H9 (cell line): ENCODE measurements at regions not wholly inside any gene's neighbourhood (a gene's known extent, or its start where the extent isn't known, plus 50 kb on each side); places are given as distances from the start of the nearest gene placed in this dataset.

Source experiments
- DNase-seq: peaks from one replicate; pipeline ENCODE4 v3.0.0-alpha.2; 2017
- H2AFZ ChIP-seq: one replicate; pipeline ENCODE4 v1.6.1; 2013; ENCODE audit warnings: mild to moderate bottlenecking, low read length, control low read depth, moderate library complexity
- H2AK5ac ChIP-seq: 2 replicates; pipeline ENCODE4 v1.6.1; 2013; ENCODE audit warnings: low read length, control low read depth, mixed read lengths; ENCODE audit not compliant: insufficient read length
- H2BK120ac ChIP-seq: one replicate; pipeline ENCODE4 v1.6.1; 2013; ENCODE audit warnings: low read depth, mild to moderate bottlenecking, low read length, control low read depth, inconsistent platforms; ENCODE audit not compliant: poor library complexity, severe bottlenecking
- H2BK12ac ChIP-seq: 2 replicates; pipeline ENCODE4 v1.6.1; 2013; ENCODE audit warnings: low read length, control low read depth, mixed read lengths, low read depth; ENCODE audit not compliant: insufficient read length
- H2BK15ac ChIP-seq: 2 replicates; pipeline ENCODE4 v1.6.1; 2013; ENCODE audit warnings: low read depth, low read length, control low read depth
- H2BK20ac ChIP-seq: one replicate; pipeline ENCODE4 v1.6.1; 2013; ENCODE audit warnings: low read depth, mild to moderate bottlenecking, low read length, control low read depth, inconsistent platforms; ENCODE audit not compliant: poor library complexity, severe bottlenecking
- H2BK5ac ChIP-seq: 2 replicates; pipeline ENCODE4 v1.6.1; 2013; ENCODE audit warnings: low read length, control low read depth, mixed read lengths; ENCODE audit not compliant: insufficient read length
- H3K14ac ChIP-seq: 2 replicates; pipeline ENCODE4 v1.6.1; 2013; ENCODE audit warnings: low read length, control low read depth; ENCODE audit not compliant: insufficient read depth
- H3K18ac ChIP-seq: 2 replicates; pipeline ENCODE4 v1.6.1; 2013; ENCODE audit warnings: low read depth, mild to moderate bottlenecking, mixed read lengths, low read length, control low read depth; ENCODE audit not compliant: insufficient read length
- H3K23ac ChIP-seq: 2 replicates; pipeline ENCODE4 v1.6.1; 2013; ENCODE audit warnings: low read length, control low read depth, mixed read lengths, low read depth; ENCODE audit not compliant: insufficient read length
- H3K23me2 ChIP-seq: 2 replicates; pipeline ENCODE4 v1.6.1; 2013; ENCODE audit warnings: low read depth, mild to moderate bottlenecking, mixed read lengths, low read length, control low read depth; ENCODE audit not compliant: insufficient read length, poor library complexity, severe bottlenecking
- H3K27ac ChIP-seq: 2 replicates; pipeline ENCODE4 v1.5.1; 2013; ENCODE audit warnings: low read length, control low read depth, mixed read lengths, low read depth; ENCODE audit not compliant: insufficient read length
- H3K27me3 ChIP-seq: 2 replicates; pipeline ENCODE4 v1.6.1; 2013; ENCODE audit warnings: low read length, control low read depth, inconsistent platforms; ENCODE audit not compliant: insufficient read depth
- H3K4ac ChIP-seq: 2 replicates; pipeline ENCODE4 v1.6.1; 2013; ENCODE audit warnings: low read depth, mild to moderate bottlenecking, control low read depth, inconsistent platforms, low read length, moderate library complexity
- H3K4me1 ChIP-seq: 2 replicates; pipeline ENCODE4 v1.6.1; 2013; ENCODE audit warnings: low read length, control low read depth, inconsistent platforms; ENCODE audit not compliant: insufficient read depth
- H3K4me2 ChIP-seq: 2 replicates; pipeline ENCODE4 v1.6.1; 2013; ENCODE audit warnings: low read length, control low read depth, mixed read lengths; ENCODE audit not compliant: insufficient read length, insufficient read depth
- H3K56ac ChIP-seq: 2 replicates; pipeline ENCODE4 v1.6.1; 2013; ENCODE audit warnings: low read depth, mild to moderate bottlenecking, mixed read lengths, low read length, control low read depth; ENCODE audit not compliant: insufficient read length
- H3K79me1 ChIP-seq: 2 replicates; pipeline ENCODE4 v1.6.1; 2013; ENCODE audit warnings: low read depth, mild to moderate bottlenecking, moderate library complexity, low read length, control low read depth, inconsistent platforms; ENCODE audit not compliant: insufficient read depth, poor library complexity, severe bottlenecking
- H3K79me2 ChIP-seq: 2 replicates; pipeline ENCODE4 v1.6.1; 2013; ENCODE audit warnings: low read length, control low read depth, inconsistent platforms; ENCODE audit not compliant: insufficient read depth
- H3K9ac ChIP-seq: 2 replicates; pipeline ENCODE4 v1.6.1; 2013; ENCODE audit warnings: low read length, control low read depth, mixed read lengths; ENCODE audit not compliant: insufficient read length; ENCODE audit errors: extremely low read depth
- H3K9me3 ChIP-seq: one replicate; pipeline ENCODE4 v1.6.1; 2013; ENCODE audit warnings: low read depth, low read length, inconsistent platforms; ENCODE audit not compliant: control insufficient read depth
- H3T11ph ChIP-seq: one replicate; pipeline ENCODE4 v1.6.1; 2013; ENCODE audit warnings: mild to moderate bottlenecking, low read length, control low read depth, inconsistent platforms
- H4K20me1 ChIP-seq: one replicate; pipeline ENCODE4 v1.6.1; 2013; ENCODE audit not compliant: control insufficient read depth, insufficient read length, insufficient read depth
- H4K5ac ChIP-seq: 2 replicates; pipeline ENCODE4 v1.6.1; 2013; ENCODE audit warnings: low read depth, mild to moderate bottlenecking, mixed read lengths, low read length, control low read depth; ENCODE audit not compliant: insufficient read length
- H4K8ac ChIP-seq: replicated peaks from 2 replicates; pipeline ENCODE4 v1.6.1; 2013; ENCODE audit warnings: low read length, control low read depth, mixed read lengths, low read depth; ENCODE audit not compliant: insufficient read length
- H4K91ac ChIP-seq: 2 replicates; pipeline ENCODE4 v1.6.1; 2013; ENCODE audit warnings: low read depth, mild to moderate bottlenecking, moderate library complexity, mixed read lengths, low read length, control low read depth; ENCODE audit not compliant: insufficient read length
- H3K27ac Mint-ChIP-seq, 3 experiments: 2 replicates in 2 of 3; 3 replicates in 1 of 3; pipeline ENCODE4 v1.8.0; 2020 to 2021; ENCODE audit warnings: mixed read lengths in 3 of 3, mild to moderate bottlenecking in 1 of 3, moderate library complexity in 1 of 3
- H3K27me3 Mint-ChIP-seq: 2 replicates; pipeline ENCODE4 v1.8.0; 2021; ENCODE audit warnings: low read depth, mild to moderate bottlenecking, moderate library complexity, mixed read lengths
- H3K36me3 Mint-ChIP-seq, 3 experiments: 2 replicates in 2 of 3; 3 replicates in 1 of 3; pipeline ENCODE4 v1.8.0; 2020 to 2021; ENCODE audit warnings: low read depth in 3 of 3, mixed read lengths in 3 of 3; ENCODE audit not compliant: insufficient read depth in 1 of 3
- H3K4me1 Mint-ChIP-seq, 2 experiments: 2 replicates each; pipeline ENCODE4 v1.8.0; 2020; ENCODE audit warnings: mixed read lengths in 2 of 2
- H3K4me3 Mint-ChIP-seq, 2 experiments: 2 replicates in 1 of 2; 3 replicates in 1 of 2; pipeline ENCODE4 v1.8.0; 2020 to 2021; ENCODE audit warnings: mild to moderate bottlenecking in 2 of 2, mixed read lengths in 2 of 2, moderate library complexity in 1 of 2
- H3K9me3 Mint-ChIP-seq, 2 experiments: 2 replicates in 1 of 2; 3 replicates in 1 of 2; pipeline ENCODE4 v1.8.0; 2020; ENCODE audit warnings: mild to moderate bottlenecking in 2 of 2, mixed read lengths in 2 of 2, moderate library complexity in 1 of 2
- CTCF ChIP-seq: fragments of 200-600 bp; sonication (generic); conservative IDR thresholded peaks from 3 replicates; pipeline ENCODE4 v1.8.0; 2021; ENCODE audit warnings: antibody characterized with exemption, mild to moderate bottlenecking
- WGBS: extraction: QIAGEN DNeasy Blood & Tissue Kit; methylation state at CpG from one replicate; pipeline ENCODE4 v1.1.7; 2013; ENCODE audit warnings: missing lambda C conversion rate, low lambda C conversion rate, mixed read lengths; ENCODE audit not compliant: insufficient read length; ENCODE audit errors: extremely low coverage; 5-methylcytosine and 5-hydroxymethylcytosine counted together

DNA sequence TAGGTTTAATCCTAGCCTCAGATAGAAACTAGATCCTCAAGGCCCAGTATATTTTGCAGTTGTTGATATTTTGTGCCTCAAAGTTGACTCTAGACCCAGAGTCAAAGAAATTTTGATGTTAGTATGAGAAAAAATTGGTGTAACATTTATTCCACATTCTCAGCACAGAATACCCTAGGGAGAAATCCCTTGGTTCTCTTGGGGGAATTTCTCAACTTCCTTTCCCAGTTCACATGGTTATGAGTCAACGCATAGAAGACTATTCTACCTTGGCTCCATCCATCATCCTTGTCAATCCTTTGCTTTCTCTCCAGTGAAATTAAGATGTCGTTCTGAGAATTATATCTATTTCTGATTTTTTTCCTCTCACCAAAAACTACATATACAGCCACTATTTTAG lies 145.3 kb downstream of the POSTN start:
- H3K4me2 ChIP-seq, result no peak overlapping the region
- H3K36me3 Mint-ChIP-seq, result no peaks in the 10 kb centered on the region; a peak in 1 of 7 replicates

More for the DNA sequence above, 145.3 kb downstream of the POSTN start:
- Mint-ChIP-seq H3K27ac (no peak overlapping the region), H3K4me3 (no peak overlapping the region), H3K9me3 (peaks cover 4 to 10% of the 10 kb centered on the region in 2 experiments; a peak in 4 of 5 replicates), H3K4me1 (no peaks in the 10 kb centered on the region), H3K27me3 (no peaks in the 10 kb centered on the region)
- H3K9ac ChIP-seq, result no peak overlapping the region
- no peak overlapping the region for H3K23ac ChIP-seq
- H4K20me1 ChIP-seq, result no peaks in the 10 kb centered on the region
- no peak overlapping the region for H3K56ac ChIP-seq
- H3T11ph ChIP-seq, result no peak overlapping the region
- no peak overlapping the region for H2AFZ ChIP-seq
- H3K4me1 ChIP-seq, result no peaks in the 10 kb centered on the region
- H3K79me1 ChIP-seq, result no peaks in the 10 kb centered on the region
- no peak overlapping the region for H2BK12ac ChIP-seq
- no peak overlapping the region for H2BK15ac ChIP-seq
- H3K4ac ChIP-seq, result no peak overlapping the region
- no peak overlapping the region for H2BK120ac ChIP-seq
- H3K27ac ChIP-seq, result no peak overlapping the region
- H4K5ac ChIP-seq, result no peak overlapping the region
- no peaks in the 10 kb centered on the region for H3K23me2 ChIP-seq
- no peak overlapping the region for H2BK5ac ChIP-seq
- H3K79me2 ChIP-seq, result no peaks in the 10 kb centered on the region
- WGBS, result no CpG with 5 or more reads among the region's 2 CpGs
- DNase-seq, result no peak
- H2BK20ac ChIP-seq, result no peak overlapping the region
- TF ChIP-seq CTCF, result no peak
- H3K14ac ChIP-seq, result no peak overlapping the region
- H4K91ac ChIP-seq, result no peak overlapping the region
- no peak overlapping the region for H3K18ac ChIP-seq
- H3K9me3 ChIP-seq, result no peaks in the 10 kb centered on the region
- no peak overlapping the region for H2AK5ac ChIP-seq
- H4K8ac ChIP-seq, result no peak overlapping the region
- H3K27me3 ChIP-seq, result no peaks in the 10 kb centered on the region
